Activated CD8-positive, alpha-beta memory T cell treated with anti-CD3 and anti-CD28 coated beads for 36 hours (primary cell): ENCODE measurements at regions not wholly inside any gene's neighbourhood (a gene's known extent, or its start where the extent isn't known, plus 50 kb on each side); places are given as distances from the start of the nearest gene placed in this dataset.
"Not testable (repeated sequence)": the region's sequence is repeated elsewhere in the genome, so short reads cannot be mapped to it uniquely, and the experiment has no call there.

ENCODE experiments used
- CTCF ChIA-PET: fragments of 350-600 bp; sonication (Branson Sonifier 250); formaldehyde crosslinking; loops from one replicate; lab custom pipeline; 2021; ENCODE audit warnings: antibody characterized with exemption; lab: Charles Lee
- POLR2A ChIA-PET: fragments of 350-600 bp; sonication (Branson Sonifier 250); formaldehyde crosslinking; loops from one replicate; lab custom pipeline; 2021; ENCODE audit warnings: antibody characterized with exemption; lab: Charles Lee

- ChIA-PET POLR2A (no interaction called here), CTCF (no interaction called here)
These were observed 1352.7 kb downstream of the CDH11 start for GRCh38 chr16:63769211-63769610.

DNA sequence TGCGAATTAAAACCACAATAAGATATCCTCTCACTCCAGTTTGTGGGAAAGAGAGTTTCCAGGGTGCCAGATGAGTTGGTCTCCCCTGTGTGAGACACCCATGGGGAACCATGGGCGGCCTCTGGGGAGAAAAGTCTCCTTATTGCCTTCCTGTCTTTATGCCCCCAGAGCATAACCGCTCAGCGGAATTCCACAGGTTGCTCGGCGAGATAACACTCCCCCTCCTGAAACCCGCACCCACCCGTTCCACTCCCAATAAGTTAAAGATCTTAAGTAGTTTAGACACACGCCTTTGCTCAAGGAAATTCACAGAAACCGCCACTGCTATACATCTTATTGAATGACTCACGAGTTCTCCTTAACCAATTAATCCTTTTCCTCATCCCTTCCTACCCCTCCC is 1361.6 kb downstream of the CDH11 start:
- POLR2A ChIA-PET, CTCF ChIA-PET: not testable (repeated sequence)

DNA sequence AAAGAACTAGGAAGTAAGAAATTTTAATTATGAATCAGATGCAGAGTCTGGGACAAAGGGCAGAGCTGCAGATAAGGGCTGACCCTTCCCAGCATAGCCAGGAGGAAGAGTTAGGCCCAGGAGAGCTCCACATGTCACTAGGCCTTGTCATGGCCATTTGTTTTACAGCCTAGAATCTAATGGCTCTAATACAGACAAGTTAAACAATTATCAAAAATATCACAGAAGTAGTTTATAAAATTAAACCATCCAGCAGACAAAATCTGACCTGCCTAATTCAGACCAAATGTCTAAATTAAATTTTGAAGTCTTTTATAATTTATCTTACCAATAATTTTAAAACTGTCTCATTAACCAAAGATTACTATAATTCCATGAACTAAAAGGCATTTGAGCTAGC is 1369.5 kb downstream of the CDH11 start:
- POLR2A ChIA-PET: no interaction called here
- CTCF ChIA-PET: no interaction called here

GRCh38 chr16:63749276-63749675 is 1372.6 kb downstream of the CDH11 start:
- ChIA-PET POLR2A (no interaction called here), CTCF (no interaction called here)

DNA sequence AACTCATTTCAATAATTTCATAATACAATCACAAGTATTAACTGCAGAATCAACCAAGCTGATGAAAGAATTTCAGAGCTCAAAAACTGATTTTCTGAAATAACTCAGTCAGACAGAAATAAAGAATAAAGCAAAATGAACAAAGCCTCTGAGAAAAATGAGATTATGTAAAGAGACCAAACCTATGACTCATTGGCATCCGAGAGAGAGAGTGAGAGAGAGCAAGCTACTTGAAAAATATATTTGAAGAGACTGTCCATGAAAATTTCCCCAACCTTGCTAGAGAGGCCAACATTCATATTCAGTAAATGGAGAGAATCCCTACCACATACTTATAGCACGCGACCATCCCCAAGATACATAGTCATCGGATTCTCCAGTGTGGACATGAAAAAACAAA is 1376.4 kb downstream of the CDH11 start:
- CTCF ChIA-PET: no interaction called here
- POLR2A ChIA-PET: no interaction called here

DNA sequence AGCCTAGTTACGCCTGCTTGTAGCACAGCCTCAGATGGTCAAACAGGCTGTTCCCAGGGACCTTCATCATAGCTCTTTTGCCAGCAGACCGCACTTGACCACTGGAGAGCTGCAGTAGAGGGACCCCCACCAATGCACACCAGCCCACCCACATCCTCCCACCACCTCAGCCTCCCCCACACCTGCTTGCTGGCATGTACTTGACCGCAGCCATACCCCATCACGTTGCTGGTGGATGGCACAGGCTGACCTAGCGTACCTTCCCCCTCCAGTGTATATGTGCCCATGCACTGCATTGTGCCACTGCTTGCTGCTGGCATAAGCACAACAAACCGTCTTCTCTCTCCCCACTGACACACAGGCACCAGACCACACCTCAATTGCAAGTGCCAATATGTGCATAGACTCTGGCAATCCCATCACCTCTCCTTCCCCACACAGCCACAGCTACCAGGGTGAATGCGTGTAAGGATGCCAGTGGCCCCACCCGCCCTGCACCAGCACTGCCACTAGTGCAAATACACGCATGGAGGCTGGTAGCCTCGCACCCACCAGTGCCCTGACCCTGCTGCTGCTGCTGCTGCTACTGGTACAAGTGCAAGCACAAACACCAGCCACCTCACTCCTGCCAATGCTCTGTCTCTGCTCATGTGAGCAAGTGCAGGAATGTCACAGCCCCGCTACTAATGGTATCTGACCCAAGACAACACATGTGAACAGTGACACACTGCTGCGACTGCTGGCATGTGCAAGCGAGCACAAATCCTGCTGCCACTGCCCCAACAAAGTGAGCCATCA is 1377.6 kb downstream of the CDH11 start:
- CTCF ChIA-PET: no interaction called here
- POLR2A ChIA-PET: no interaction called here

GRCh38 chr16:63742150-63742549 is 1379.7 kb downstream of the CDH11 start:
- ChIA-PET POLR2A (no interaction called here), CTCF (no interaction called here)

DNA sequence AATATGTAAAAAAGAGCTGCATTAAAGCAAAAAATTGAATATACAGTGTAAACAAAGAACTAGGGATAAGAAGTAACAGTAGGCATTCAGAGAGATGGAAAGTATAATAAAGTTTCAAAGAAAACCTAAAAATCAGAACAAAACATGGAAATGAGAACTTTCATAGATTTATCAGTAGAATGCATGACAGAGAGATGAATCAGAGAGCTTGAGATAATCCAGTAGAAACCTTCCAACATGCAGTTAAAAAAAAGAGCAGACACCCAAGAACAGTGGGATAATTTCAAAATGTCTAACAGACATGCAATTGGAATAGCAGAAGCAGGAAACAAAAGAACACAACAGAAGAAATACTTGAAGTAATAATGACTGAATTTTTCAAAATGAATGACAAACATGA is 1384.2 kb downstream of the CDH11 start:
- POLR2A ChIA-PET: no interaction called here
- CTCF ChIA-PET: no interaction called here

GRCh38 chr16:63735456-63735855 is 1386.4 kb downstream of the CDH11 start:
- ChIA-PET CTCF (no interaction called here), POLR2A (no interaction called here)

- POLR2A ChIA-PET: no interaction called here
- CTCF ChIA-PET: no interaction called here
These were observed 1401.0 kb downstream of the CDH11 start for GRCh38 chr16:63720848-63721247.

DNA sequence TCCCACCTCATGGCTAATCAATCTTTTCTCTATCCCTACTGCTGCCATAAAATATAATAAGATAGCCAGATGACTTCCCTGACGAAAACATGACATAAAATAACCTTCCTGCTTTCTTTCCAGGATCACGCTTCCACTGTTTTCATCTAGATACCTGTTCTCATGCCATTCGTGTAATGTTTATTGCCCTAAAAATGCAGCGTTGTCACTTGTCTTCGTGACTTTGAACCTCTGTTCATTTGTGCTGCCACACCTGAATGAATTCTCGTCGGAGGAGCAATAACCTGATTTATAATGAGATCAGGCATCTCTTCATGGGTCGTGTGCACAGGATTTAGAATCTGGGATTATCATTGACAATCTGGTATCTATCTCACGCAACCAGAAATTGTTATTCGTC is 1401.9 kb downstream of the CDH11 start:
- CTCF ChIA-PET: no interaction called here
- POLR2A ChIA-PET: no interaction called here

DNA sequence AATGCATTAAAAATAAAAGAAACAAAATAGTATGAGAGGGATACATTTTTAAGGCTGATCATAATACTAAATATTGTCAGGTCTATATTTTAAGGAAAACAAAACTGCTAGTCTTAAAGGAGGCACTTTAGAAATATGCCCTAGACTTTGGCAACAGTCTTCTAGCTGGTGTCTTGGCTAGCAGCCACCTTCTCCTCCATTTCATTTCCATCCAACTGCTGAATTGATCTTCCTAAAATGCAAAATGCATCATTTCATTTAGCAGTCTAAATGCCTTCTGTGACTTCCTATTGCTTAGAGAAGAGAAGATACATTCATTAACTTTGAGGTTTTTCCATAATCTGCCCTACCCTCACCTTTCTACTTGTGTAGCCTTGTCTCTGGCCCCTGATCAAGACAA is 1404.1 kb downstream of the CDH11 start:
- ChIA-PET CTCF (no interaction called here), POLR2A (no interaction called here)

DNA sequence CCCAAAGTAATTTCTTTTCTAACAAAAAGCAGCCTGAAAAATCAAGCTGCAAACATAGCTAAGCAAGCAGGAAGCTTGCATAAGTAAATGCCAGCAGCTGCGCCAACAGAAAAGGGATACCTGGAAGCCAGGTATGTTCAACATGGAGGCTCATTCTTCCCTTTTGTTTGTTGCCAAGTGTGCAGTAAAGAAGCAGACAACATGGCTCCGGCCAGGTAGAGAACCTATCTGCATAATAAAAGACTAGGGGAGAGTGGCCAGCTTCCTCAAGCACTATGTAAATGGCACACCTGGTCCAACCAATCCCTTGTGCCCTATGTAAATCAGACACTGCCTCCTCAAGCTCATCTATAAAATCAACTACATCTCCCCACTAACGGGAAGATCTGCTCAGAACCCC is 1407.0 kb downstream of the CDH11 start:
- ChIA-PET CTCF (no interaction called here), POLR2A (no interaction called here)

GRCh38 chr16:63712725-63713124 is 1409.1 kb downstream of the CDH11 start:
- POLR2A ChIA-PET: no interaction called here
- CTCF ChIA-PET: no interaction called here

DNA sequence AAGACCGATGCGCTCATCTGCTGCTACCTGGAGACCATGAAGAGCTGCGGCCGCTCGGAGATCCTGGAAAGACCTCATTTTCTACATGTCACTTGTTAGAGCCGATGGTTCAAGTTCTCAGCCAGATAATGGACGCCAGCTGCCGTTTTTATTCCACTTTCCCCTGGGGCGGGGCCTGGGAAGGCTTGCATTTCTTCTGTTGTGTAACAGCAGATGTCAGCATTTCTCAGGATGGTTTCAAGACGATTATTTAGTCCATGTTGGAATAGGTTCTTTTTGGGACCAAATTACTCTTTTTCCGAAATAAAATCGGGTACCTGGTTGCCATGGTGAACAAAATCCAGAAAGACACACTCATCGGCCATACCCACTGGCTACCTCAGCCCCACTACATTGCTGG is 1418.3 kb downstream of the CDH11 start:
- POLR2A ChIA-PET: no interaction called here
- CTCF ChIA-PET: no interaction called here

- ChIA-PET POLR2A (no interaction called here), CTCF (no interaction called here)
These were observed 1418.8 kb downstream of the CDH11 start for GRCh38 chr16:63702981-63703590.

GRCh38 chr16:63697736-63698135 is 1424.1 kb downstream of the CDH11 start:
- CTCF ChIA-PET: no interaction called here
- POLR2A ChIA-PET: no interaction called here

DNA sequence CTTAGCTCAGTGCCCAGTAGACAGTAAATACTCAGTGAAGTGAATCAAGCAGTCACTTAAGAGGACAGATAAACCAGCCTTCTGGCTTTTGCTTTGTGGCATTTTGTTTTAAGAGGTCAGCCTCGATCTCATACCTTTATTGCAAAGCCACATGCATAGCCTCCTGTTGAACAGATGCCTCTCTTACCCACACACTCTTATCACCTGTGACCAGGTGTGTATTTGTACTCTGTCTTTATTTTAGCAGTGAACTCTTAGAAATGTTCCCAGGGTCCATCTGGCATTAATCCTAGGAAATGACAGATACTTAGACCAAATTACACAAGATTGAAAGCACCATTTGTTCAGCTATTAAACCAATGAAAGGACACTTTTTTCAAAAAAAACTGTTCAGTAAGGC is 1426.5 kb downstream of the CDH11 start:
- CTCF ChIA-PET: no interaction called here

GRCh38 chr16:63690961-63691360 is 1430.9 kb downstream of the CDH11 start:
- POLR2A ChIA-PET: no interaction called here

More for the DNA sequence above, 1426.5 kb downstream of the CDH11 start:
- POLR2A ChIA-PET: no interaction called here

GRCh38 chr16:63690267-63690666 is 1431.6 kb downstream of the CDH11 start:
- POLR2A ChIA-PET: no interaction called here
- CTCF ChIA-PET: no interaction called here

More at GRCh38 chr16:63690961-63691360, 1430.9 kb downstream of the CDH11 start:
- CTCF ChIA-PET: no interaction called here

GRCh38 chr16:63689068-63689467 is 1432.8 kb downstream of the CDH11 start:
- ChIA-PET POLR2A (no interaction called here), CTCF (no interaction called here)
